ENCODE measurements at regions not wholly inside any gene's neighbourhood (a gene's known extent, or its start where the extent isn't known, plus 50 kb on each side); places are given as distances from the start of the nearest gene placed in this dataset.

- no peaks in the 10 kb centered on the region for H3K27me3 ChIP-seq (replicated peaks; ENCODE audit: insufficient read depth, low read length)
- no peak for DNase-seq
- no peaks in the 10 kb centered on the region for H3K9me3 ChIP-seq (replicated peaks; ENCODE audit: insufficient read depth, low read length)
Measured at GRCh38 chr3:72636969-72637597, 211.2 kb downstream of the SHQ1 start.

GRCh38 chr3:72635551-72635950 lies 212.7 kb downstream of the SHQ1 start:
- no peak overlapping the region for H3K9ac ChIP-seq (ENCODE audit: low read length)

More at GRCh38 chr3:72636969-72637597, 211.2 kb downstream of the SHQ1 start:
- Histone ChIP-seq H3K4me1 (ENCODE audit: low read length) (no peaks in the 10 kb centered on the region), H2AFZ (ENCODE audit: low read length) (no peak overlapping the region), H3K79me2 (ENCODE audit: low read length) (no peaks in the 10 kb centered on the region), H4K20me1 (ENCODE audit: insufficient read depth, low read length) (no peaks in the 10 kb centered on the region), H3K27ac (ENCODE audit: low read length) (no peak overlapping the region), H3K4me3 (ENCODE audit: low read length) (no peak overlapping the region), H3K9me2 (replicated peaks; ENCODE audit: insufficient read depth, low read length) (no peaks in the 10 kb centered on the region), H3F3A (ENCODE audit: insufficient read depth, low read length) (no peaks in the 10 kb centered on the region), H3K4me2 (ENCODE audit: low read depth, low read length) (no peak overlapping the region), H3K9ac (ENCODE audit: low read length) (no peak overlapping the region), H3K36me3 (replicated peaks; ENCODE audit: insufficient read depth, low read length) (no peaks in the 10 kb centered on the region)
- TF ChIP-seq EZH2 (optimal IDR thresholded peaks at IDR 0.05; ENCODE audit: low read depth, low read length): no peak
- no peak for TF ChIP-seq CTCF (IDR thresholded peaks at IDR 0.05; ENCODE audit: low read length)
- TF ChIP-seq EZH2phosphoT487 (IDR thresholded peaks at IDR 0.05; ENCODE audit: low read length): no peak

GRCh38 chr3:72634128-72634527 lies 214.1 kb downstream of the SHQ1 start:
- H3K27me3 ChIP-seq (replicated peaks; ENCODE audit: insufficient read depth, low read length): no peaks in the 10 kb centered on the region

More at GRCh38 chr3:72635551-72635950, 212.7 kb downstream of the SHQ1 start:
- Histone ChIP-seq H3K27ac (ENCODE audit: low read length) (no peak overlapping the region), H3K4me1 (ENCODE audit: low read length) (no peaks in the 10 kb centered on the region), H2AFZ (ENCODE audit: low read length) (no peak overlapping the region), H3K36me3 (replicated peaks; ENCODE audit: insufficient read depth, low read length) (no peaks in the 10 kb centered on the region), H3K79me2 (ENCODE audit: low read length) (no peaks in the 10 kb centered on the region), H3F3A (ENCODE audit: insufficient read depth, low read length) (no peaks in the 10 kb centered on the region), H3K9me2 (replicated peaks; ENCODE audit: insufficient read depth, low read length) (no peaks in the 10 kb centered on the region), H3K4me2 (ENCODE audit: low read depth, low read length) (no peak overlapping the region), H3K9me3 (replicated peaks; ENCODE audit: insufficient read depth, low read length) (no peaks in the 10 kb centered on the region), H3K4me3 (ENCODE audit: low read length) (no peak overlapping the region), H3K27me3 (replicated peaks; ENCODE audit: insufficient read depth, low read length) (no peaks in the 10 kb centered on the region), H4K20me1 (ENCODE audit: insufficient read depth, low read length) (no peaks in the 10 kb centered on the region)
- no peak for DNase-seq
- TF ChIP-seq CTCF (IDR thresholded peaks at IDR 0.05; ENCODE audit: low read length): no peak

More at GRCh38 chr3:72634128-72634527, 214.1 kb downstream of the SHQ1 start:
- no peak for DNase-seq
- no peaks in the 10 kb centered on the region for H3F3A ChIP-seq (ENCODE audit: insufficient read depth, low read length)
- no peaks in the 10 kb centered on the region for H3K79me2 ChIP-seq (ENCODE audit: low read length)
- no peaks in the 10 kb centered on the region for H3K4me1 ChIP-seq (ENCODE audit: low read length)
- TF ChIP-seq EZH2 (optimal IDR thresholded peaks at IDR 0.05; ENCODE audit: low read depth, low read length): no peak
- no peak for TF ChIP-seq EZH2phosphoT487 (IDR thresholded peaks at IDR 0.05; ENCODE audit: low read length)
- no peak for TF ChIP-seq CTCF (IDR thresholded peaks at IDR 0.05; ENCODE audit: low read length)
- H3K36me3 ChIP-seq (replicated peaks; ENCODE audit: insufficient read depth, low read length): no peaks in the 10 kb centered on the region
- H3K9me2 ChIP-seq (replicated peaks; ENCODE audit: insufficient read depth, low read length): no peaks in the 10 kb centered on the region
- no peak overlapping the region for H3K4me3 ChIP-seq (ENCODE audit: low read length)
- no peak overlapping the region for H3K4me2 ChIP-seq (ENCODE audit: low read depth, low read length)
- no peak overlapping the region for H2AFZ ChIP-seq (ENCODE audit: low read length)
- H3K27ac ChIP-seq (ENCODE audit: low read length): no peak overlapping the region
- H3K9ac ChIP-seq (ENCODE audit: low read length): no peak overlapping the region
- H4K20me1 ChIP-seq (ENCODE audit: insufficient read depth, low read length): no peaks in the 10 kb centered on the region
- no peaks in the 10 kb centered on the region for H3K9me3 ChIP-seq (replicated peaks; ENCODE audit: insufficient read depth, low read length)
